ENCODE measurements at regions not wholly inside any gene's neighbourhood (a gene's known extent, or its start where the extent isn't known, plus 50 kb on each side); places are given as distances from the start of the nearest gene placed in this dataset.

- TF ChIP-seq CTCF (IDR thresholded peaks at IDR 0.05) (no peak), POLR2A (IDR thresholded peaks at IDR 0.05) (no peak)
Observed at GRCh38 chr10:90373911-90374310, 483.9 kb downstream of the HTR7 start.

Measured in vagina (tissue), 2 donors.